ENCODE measurements at regions not wholly inside any gene's neighbourhood (a gene's known extent, or its start where the extent isn't known, plus 50 kb on each side); places are given as distances from the start of the nearest gene placed in this dataset.
"Not testable (repeated sequence)": the region's sequence is repeated elsewhere in the genome, so short reads cannot be mapped to it uniquely, and the experiment has no call there.

GRCh38 chr3:124364317-124365020, 365.8 kb upstream of the UMPS start:
- DNase-seq (ENCODE audit: low spot score), result no peak

GRCh38 chr3:124366655-124367054, 363.6 kb upstream of the UMPS start:
- not testable (repeated sequence) for DNase-seq (ENCODE audit: low spot score)

GRCh38 chr3:124372775-124373174, 357.5 kb upstream of the UMPS start:
- no peak for DNase-seq (ENCODE audit: low spot score)

DNA sequence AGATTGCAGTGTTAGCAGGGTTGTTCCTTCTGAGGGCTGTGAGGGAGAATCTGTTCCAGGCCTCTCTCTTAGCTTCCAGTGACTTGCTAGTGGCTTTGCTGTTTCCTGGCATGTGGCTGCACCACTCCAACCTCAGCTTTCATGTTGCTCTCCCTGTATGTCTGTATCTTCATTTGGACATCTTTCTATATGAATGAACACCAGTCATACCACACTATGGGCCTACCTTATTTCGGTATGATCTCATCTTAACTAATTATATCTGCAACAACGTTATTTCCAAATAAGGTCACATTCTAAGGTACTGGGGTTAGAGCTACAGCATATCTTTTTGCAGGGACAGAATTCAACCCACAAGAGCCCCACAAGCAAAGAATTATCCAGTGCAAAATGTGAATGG, 356.7 kb upstream of the UMPS start:
- DNase-seq (ENCODE audit: low spot score), result no peak

DNA sequence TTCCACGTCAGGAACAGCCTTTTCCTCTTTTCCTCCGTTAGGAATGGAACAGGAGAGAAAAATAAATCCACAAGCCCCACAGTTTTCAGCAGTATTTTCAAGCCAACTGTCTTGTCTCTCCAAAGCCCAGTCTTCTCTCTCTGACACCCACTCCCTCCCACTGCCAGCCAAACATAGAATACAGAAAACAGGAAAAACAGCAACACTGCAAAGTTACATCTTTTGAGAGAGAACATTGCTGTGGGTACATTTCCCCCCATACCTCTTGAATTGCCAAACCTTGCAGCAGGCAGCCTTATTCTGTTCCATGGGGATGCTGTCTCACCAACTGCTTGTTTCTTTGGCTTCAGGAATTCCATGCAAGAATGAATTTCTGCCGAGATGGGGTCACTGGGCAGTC, 355.7 kb upstream of the UMPS start:
- DNase-seq (ENCODE audit: low spot score), result no peak

DNA sequence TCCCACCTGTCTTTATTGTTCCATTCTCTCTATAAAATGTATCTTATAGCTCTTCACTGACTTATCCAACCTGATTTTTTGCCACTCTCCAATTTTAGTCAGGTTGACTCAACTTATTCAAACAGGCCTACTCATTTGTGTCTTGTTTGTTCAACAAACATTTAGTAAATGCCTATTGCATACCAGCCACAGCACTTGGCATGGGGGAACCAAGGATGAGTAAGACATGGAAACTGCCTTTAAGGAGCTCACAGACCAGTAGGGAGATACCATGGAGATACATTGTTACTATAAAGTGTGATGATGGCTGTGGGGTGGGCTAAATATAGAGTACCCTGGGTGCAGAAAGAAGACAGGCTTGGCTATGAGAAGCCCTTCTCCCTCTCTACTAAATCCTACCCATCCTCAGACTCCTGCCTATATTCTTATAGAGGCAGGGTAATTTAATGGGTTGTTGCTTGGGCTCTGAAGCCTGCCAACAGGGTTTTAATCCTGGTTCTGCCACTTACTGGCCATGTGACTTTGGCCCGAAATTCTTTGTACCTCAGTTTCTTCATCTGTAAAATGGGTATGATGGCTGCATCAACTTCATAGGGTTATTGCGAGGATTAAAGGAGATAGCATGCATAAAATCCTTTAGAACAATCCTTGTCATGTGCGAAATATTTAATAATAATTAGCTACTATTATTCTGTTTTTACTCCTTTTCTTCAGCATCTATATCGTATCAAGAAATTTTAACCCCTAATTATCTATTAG, 348.5 kb upstream of the UMPS start:
- no peak for DNase-seq (ENCODE audit: low spot score)

GRCh38 chr3:124383051-124383450, 347.2 kb upstream of the UMPS start:
- no peak for DNase-seq (ENCODE audit: low spot score)

DNA sequence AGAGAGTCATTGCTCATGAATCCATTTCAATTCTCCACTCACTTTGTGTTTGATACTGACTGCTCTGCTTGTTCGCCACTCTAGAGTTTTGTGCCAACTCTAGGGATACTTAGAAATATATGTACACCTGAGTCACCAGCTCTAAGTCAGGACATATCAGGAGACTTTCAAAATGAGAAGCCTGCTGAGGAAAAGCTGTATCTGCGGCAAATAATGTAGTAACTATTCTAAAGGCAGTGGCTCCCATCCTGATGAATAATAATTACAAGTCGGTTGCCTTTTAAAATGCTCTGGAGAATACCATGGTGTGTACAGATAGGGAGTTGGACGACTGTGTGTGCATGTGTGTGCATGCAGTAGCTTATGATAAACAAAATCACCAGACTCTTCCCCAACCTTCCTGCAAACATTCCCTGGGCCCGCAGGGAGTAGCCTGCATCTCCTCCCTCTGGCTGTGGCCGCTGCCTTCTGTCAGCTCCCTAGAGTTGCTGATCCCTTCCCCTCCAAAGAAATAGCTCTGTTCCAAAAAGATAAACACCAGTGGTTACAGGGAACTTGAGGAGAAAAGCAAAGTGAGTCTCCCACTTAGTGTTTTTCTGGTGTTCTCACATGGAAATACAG, 346.3 kb upstream of the UMPS start:
- no peak for DNase-seq (ENCODE audit: low spot score)

DNA sequence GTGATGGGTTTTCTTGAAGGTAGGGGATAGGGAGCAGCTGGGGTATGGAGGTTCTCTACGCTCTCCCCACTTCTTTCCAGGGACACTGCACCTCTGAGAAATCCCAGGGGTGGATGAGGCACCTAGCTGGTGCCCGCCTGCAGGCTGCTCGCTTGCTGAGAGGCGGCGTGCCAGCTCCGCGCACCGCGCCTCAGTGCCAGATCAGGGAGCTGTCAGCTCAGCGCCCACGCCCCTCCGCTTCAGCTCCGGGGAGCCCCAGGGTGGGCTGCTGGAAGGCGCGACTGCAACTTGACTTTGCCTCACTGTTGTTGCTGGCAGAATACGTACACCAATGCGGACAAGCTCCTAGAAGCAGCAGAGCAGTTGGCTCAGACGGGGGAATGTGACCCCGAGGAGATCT, 345.7 kb upstream of the UMPS start:
- no peak for DNase-seq (ENCODE audit: low spot score)

GRCh38 chr3:124385996-124386395, 344.3 kb upstream of the UMPS start:
- no peak for DNase-seq (ENCODE audit: low spot score)

DNA sequence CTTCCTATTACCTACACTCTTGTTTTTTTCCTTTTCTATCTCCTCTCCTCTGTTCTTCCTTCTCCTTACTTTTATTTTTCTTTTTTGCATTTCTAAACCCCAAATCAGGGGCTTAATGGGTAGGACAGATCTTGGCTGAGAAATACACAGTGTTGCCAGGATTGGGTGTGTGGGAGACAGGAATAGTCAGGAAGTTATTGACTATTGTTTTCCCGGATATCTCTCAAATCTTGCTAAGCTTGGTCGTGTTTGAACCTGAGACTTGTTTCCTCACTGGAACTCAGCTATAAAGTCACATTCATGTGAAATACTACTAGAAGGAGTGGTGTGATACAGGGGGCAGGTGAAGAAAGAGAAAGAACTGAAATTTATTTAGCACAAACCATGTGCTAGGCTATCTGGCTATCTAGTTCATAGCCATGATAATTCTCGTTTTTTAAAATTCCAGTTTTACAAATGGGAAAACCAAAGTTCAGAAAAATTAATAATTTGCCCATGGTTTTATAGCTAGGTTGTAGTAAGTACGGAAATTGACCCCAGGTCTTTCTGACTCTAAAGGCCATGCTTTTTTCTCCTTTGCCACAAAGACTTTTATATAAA, 343.2 kb upstream of the UMPS start:
- DNase-seq (ENCODE audit: low spot score), result no peak

DNA sequence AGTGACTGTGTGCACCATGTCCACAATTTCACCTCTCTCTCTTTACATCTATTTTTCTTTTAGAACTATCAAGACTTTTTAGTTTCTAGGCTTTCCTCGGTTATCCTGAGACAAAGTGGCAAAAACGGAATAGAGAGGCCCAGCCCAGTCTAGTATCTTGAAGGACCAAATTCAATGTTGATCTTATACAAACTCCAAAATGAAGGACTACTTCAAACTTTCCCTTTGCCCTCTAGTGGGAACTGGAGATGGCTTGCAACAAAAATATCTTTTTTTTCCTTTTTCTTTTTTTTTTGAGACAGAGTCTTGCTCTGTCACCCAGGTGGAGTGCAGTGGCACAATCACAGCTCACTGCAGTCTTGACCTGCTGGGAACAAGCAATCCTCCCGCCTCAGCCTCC, 338.5 kb upstream of the UMPS start:
- DNase-seq (ENCODE audit: low spot score), result no peak

DNA sequence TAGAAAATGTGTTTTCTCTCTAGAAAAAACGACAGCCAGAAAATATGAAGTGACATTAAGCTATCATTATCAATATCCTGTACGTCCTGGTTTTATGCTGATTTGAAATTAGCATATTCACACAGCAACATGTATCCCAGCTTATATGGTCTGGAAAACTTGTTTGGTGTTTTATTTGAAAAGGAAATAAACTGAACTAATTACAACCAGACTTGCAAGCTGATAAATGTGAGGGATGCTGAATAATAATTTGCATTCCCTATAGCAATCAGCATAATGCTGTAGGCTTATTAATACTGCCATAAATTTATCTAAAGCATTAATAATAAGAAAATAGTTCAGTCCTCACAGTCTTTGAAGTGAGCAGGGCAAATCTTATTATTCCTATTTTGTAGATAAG, 336.9 kb upstream of the UMPS start:
- no peak for DNase-seq (ENCODE audit: low spot score)

DNA sequence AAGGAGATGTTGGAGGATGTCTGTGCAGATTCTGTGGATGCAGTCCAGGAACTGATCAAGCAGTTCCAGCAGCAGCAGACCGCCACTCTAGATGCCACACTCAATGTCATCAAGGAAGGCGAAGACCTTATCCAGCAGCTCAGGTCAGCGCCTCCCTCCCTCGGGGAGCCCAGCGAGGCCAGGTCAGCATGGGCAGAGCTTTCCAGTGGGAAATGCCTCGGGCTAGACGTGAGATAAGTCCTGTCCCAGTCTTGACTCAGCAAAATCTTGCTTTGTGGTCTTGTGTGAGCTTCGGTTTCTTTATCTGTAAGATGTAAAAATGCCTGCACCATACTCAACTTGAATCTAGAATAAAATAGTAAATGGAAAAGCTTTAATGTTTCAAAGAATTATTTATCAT, 335.1 kb upstream of the UMPS start:
- no peak for DNase-seq (ENCODE audit: low spot score)

GRCh38 chr3:124395584-124396338, 334.5 kb upstream of the UMPS start:
- no peak for DNase-seq (ENCODE audit: low spot score)

DNA sequence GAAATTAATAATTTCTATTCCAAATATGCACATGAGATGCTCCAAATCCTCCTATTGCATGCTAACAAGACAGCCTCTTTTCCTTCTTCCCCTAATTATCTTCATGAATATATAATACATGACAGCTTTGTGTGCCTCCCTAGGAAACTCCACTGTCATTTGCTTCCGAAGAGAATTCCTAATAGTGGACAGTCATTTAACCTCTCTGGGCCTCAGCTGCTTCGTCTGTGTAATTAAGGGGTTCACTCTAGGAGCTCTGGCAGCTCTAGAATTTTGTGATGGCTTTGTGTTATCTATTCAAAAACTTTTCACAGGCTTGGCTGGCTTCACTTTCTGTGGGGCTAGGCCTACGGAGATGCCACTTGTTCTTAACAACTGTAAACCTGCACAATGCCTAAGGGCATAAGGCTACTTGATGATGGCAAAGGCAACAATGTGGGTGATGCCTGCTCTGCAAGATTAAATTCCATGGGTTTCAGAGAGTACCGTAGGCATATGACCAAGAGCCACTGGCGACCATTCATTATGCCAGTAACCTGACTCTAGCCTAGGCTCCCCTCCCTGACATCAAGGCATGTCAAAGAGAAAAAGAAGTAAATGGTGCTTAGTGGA, 333.8 kb upstream of the UMPS start:
- DNase-seq (ENCODE audit: low spot score), result no peak

- DNase-seq (ENCODE audit: low spot score), result no peak
These were observed 333.2 kb upstream of the UMPS start for GRCh38 chr3:124397088-124397487.

GRCh38 chr3:124398594-124398993, 331.7 kb upstream of the UMPS start:
- DNase-seq (ENCODE audit: low spot score), result no peak

GRCh38 chr3:124401843-124402242, 328.4 kb upstream of the UMPS start:
- no peak for DNase-seq (ENCODE audit: low spot score)

- no peak for DNase-seq (ENCODE audit: low spot score)
These were observed 327.5 kb upstream of the UMPS start for GRCh38 chr3:124402791-124403190.

DNA sequence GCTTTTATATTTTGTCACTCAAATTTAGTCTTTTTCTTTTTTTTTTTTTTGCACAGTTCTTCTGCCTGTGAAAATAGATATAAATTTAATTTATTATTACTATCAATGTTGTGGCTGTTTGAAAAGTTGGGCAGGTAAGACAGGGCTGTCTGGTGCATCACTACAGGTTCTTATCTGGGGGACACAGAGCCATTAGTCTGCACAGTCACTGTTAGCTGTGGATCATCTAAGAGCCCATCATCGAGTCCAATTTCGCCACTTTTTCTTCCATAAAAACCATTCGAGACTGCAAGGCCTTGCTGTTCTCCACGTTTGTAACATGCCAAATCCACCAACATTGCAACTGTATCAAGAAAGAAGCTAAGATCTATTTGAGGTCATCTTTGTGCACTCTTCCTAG, 325.6 kb upstream of the UMPS start:
- DNase-seq (ENCODE audit: low spot score), result peak; percentile 2

DNA sequence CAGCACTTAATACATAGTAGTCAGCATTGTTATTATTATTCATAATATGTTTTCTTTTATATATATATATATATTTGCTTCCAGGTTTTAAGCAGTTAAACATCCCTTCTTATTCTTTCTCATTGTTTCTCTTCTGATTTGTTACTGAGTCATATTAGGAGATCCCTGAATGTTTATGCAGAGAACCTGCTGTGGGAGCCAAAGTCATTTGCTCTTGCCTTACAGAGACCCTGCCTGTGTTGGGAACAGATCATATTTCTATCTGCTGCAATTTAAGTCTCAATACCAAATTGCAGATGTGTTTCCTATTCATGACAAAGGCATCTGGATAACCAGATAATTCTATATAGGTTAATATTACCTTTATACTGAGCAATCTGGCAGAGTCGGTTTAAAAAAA, 323.0 kb upstream of the UMPS start:
- DNase-seq (ENCODE audit: low spot score), result no peak
